Neural crest cell (in vitro differentiated cells): ENCODE measurements at regions not wholly inside any gene's neighbourhood (a gene's known extent, or its start where the extent isn't known, plus 50 kb on each side); places are given as distances from the start of the nearest gene placed in this dataset.
"Not testable (repeated sequence)": the region's sequence is repeated elsewhere in the genome, so short reads cannot be mapped to it uniquely, and the experiment has no call there.

Source experiments
- DNase-seq: peaks from one replicate; pipeline ENCODE4 v3.0.0; 2021; ENCODE audit warnings: low read depth, mixed read lengths, low spot score
- H3K27ac Mint-ChIP-seq: one replicate; pipeline ENCODE4 v1.8.0; 2021; ENCODE audit warnings: mild to moderate bottlenecking, mixed read lengths; ENCODE audit not compliant: unreplicated experiment
- H3K27me3 Mint-ChIP-seq: 2 replicates; pipeline ENCODE4 v1.8.0; 2021; ENCODE audit warnings: low read depth, mild to moderate bottlenecking, mixed read lengths
- H3K36me3 Mint-ChIP-seq: 2 replicates; pipeline ENCODE4 v1.8.0; 2021; ENCODE audit warnings: low read depth, mild to moderate bottlenecking, mixed read lengths
- H3K4me1 Mint-ChIP-seq: 2 replicates; pipeline ENCODE4 v1.8.0; 2021; ENCODE audit warnings: mixed read lengths
- H3K4me3 Mint-ChIP-seq: one replicate; pipeline ENCODE4 v1.8.0; 2021; ENCODE audit warnings: mild to moderate bottlenecking, mixed read lengths
- H3K9me3 Mint-ChIP-seq: 2 replicates; pipeline ENCODE4 v1.8.0; 2021; ENCODE audit warnings: mixed read lengths
- CTCF ChIP-seq: fragments of 200-600 bp; sonication (generic); conservative IDR thresholded peaks from 2 replicates; pipeline ENCODE4 v1.5.0; 2021; ENCODE audit warnings: antibody characterized with exemption, mild to moderate bottlenecking

GRCh38 chrX:35432056-35432455, 366.1 kb upstream of the MAGEB16 start:
- no peak for DNase-seq
- no peak overlapping the region for H3K4me3 Mint-ChIP-seq
- H3K36me3 Mint-ChIP-seq = peaks cover 3% of the 10 kb centered on the region
- no peak for TF ChIP-seq CTCF
- H3K4me1 Mint-ChIP-seq = no peaks in the 10 kb centered on the region
- no peaks in the 10 kb centered on the region for H3K27me3 Mint-ChIP-seq
- H3K27ac Mint-ChIP-seq = no peak overlapping the region
- H3K9me3 Mint-ChIP-seq = peaks cover 8% of the 10 kb centered on the region

- H3K27me3 Mint-ChIP-seq = no peaks in the 10 kb centered on the region
- H3K9me3 Mint-ChIP-seq = peaks cover 10% of the 10 kb centered on the region
- no peaks in the 10 kb centered on the region for H3K4me1 Mint-ChIP-seq
- no peak for DNase-seq
- H3K27ac Mint-ChIP-seq = no peak overlapping the region
- peaks cover 3% of the 10 kb centered on the region for H3K36me3 Mint-ChIP-seq
- H3K4me3 Mint-ChIP-seq = no peak overlapping the region
- TF ChIP-seq CTCF = no peak
These were observed 359.0 kb upstream of the MAGEB16 start for GRCh38 chrX:35439034-35439660.

- Mint-ChIP-seq H3K4me1 (no peaks in the 10 kb centered on the region), H3K36me3 (peaks cover 3% of the 10 kb centered on the region), H3K27me3 (no peaks in the 10 kb centered on the region), H3K9me3 (peaks cover 10% of the 10 kb centered on the region), H3K27ac (no peak overlapping the region), H3K4me3 (no peak overlapping the region)
- no peak for TF ChIP-seq CTCF
- DNase-seq = no peak
These were observed 358.4 kb upstream of the MAGEB16 start for GRCh38 chrX:35439692-35440091.

GRCh38 chrX:35442421-35442820, 355.7 kb upstream of the MAGEB16 start:
- no peak for TF ChIP-seq CTCF
- Mint-ChIP-seq H3K4me1 (no peaks in the 10 kb centered on the region), H3K27ac (no peak overlapping the region), H3K9me3 (peaks cover 17% of the 10 kb centered on the region), H3K4me3 (no peak overlapping the region), H3K36me3 (no peaks in the 10 kb centered on the region), H3K27me3 (no peaks in the 10 kb centered on the region)
- DNase-seq = no peak

GRCh38 chrX:35443091-35443582, 355.0 kb upstream of the MAGEB16 start:
- peaks cover 17% of the 10 kb centered on the region for H3K9me3 Mint-ChIP-seq
- not testable (repeated sequence) for H3K36me3 Mint-ChIP-seq, H3K27ac Mint-ChIP-seq, H3K4me1 Mint-ChIP-seq, DNase-seq, H3K4me3 Mint-ChIP-seq, H3K27me3 Mint-ChIP-seq

- Mint-ChIP-seq H3K27ac (no peak overlapping the region), H3K36me3 (no peaks in the 10 kb centered on the region), H3K9me3 (peaks cover 14% of the 10 kb centered on the region), H3K4me1 (no peaks in the 10 kb centered on the region), H3K4me3 (no peak overlapping the region), H3K27me3 (no peaks in the 10 kb centered on the region)
- TF ChIP-seq CTCF = no peak
- no peak for DNase-seq
These were observed 353.3 kb upstream of the MAGEB16 start for GRCh38 chrX:35444671-35445355.
